ENCODE measurements at regions not wholly inside any gene's neighbourhood (a gene's known extent, or its start where the extent isn't known, plus 50 kb on each side); places are given as distances from the start of the nearest gene placed in this dataset.
"Not testable (repeated sequence)": the region's sequence is repeated elsewhere in the genome, so short reads cannot be mapped to it uniquely, and the experiment has no call there.

DNA sequence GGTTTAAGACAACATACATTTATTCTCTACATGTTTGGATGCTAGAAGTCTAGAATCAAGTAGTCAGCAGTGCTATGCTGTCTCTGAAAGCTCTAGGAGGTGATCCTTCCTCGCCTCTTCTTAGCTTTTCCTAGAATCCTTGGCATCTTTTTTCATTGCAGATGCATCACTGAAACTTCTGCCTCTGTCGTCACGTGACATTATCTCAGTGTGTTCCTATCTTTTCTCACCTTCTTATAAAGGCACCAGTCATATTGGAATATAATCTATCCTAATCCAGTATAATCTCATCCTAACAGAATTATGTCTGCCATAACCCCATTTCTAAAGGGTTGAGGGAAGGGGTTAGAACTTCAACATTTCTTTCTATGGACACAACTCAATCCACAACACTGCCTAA lies 851.2 kb upstream of the CRIM1 start:
- no peaks in the 10 kb centered on the region for H3K27me3 ChIP-seq (ENCODE audit: control insufficient read depth, insufficient read depth, low read length)
- Mint-ChIP-seq H3K9me3 (peaks cover 0 to 10% (median 3%) of the 10 kb centered on the region in 7 donors), H3K36me3 (no peaks in the 10 kb centered on the region), H3K27ac (no peak overlapping the region), H3K4me1 (no peaks in the 10 kb centered on the region), H3K4me3 (no peak overlapping the region), H3K27me3 (no peaks in the 10 kb centered on the region)
- H3K4me1 ChIP-seq (ENCODE audit: control insufficient read depth, insufficient read depth, low read length, poor library complexity, severe bottlenecking) = no peaks in the 10 kb centered on the region
- H3K27ac ChIP-seq (ENCODE audit: insufficient read depth, low read length, poor library complexity, severe bottlenecking) = no peak overlapping the region
- H3K9me3 ChIP-seq (ENCODE audit: control insufficient read depth in 2 of 2, low read length in 2 of 2) = no peaks in the 10 kb centered on the region
- no peak overlapping the region for H3K4me3 ChIP-seq (ENCODE audit: low read depth, low read length)
- DNase-seq = no peak
- no peaks in the 10 kb centered on the region for H3K36me3 ChIP-seq (ENCODE audit: control insufficient read depth, insufficient read depth, low read length)
- ATAC-seq (ENCODE audit: low read depth in 2 of 2) = no peak

- Histone ChIP-seq H3K4me1 (ENCODE audit: control insufficient read depth, insufficient read depth, low read length, poor library complexity, severe bottlenecking) (no peaks in the 10 kb centered on the region), H3K27me3 (ENCODE audit: control insufficient read depth, insufficient read depth, low read length) (no peaks in the 10 kb centered on the region), H3K36me3 (ENCODE audit: control insufficient read depth, insufficient read depth, low read length) (no peaks in the 10 kb centered on the region), H3K27ac (ENCODE audit: insufficient read depth, low read length, poor library complexity, severe bottlenecking) (no peak overlapping the region), H3K4me3 (ENCODE audit: low read depth, low read length) (no peak overlapping the region), H3K9me3 (ENCODE audit: control insufficient read depth in 2 of 2, low read length in 2 of 2) (no peaks in the 10 kb centered on the region)
- no peak for ATAC-seq (ENCODE audit: low read depth in 2 of 2)
- H3K27ac Mint-ChIP-seq = no peak overlapping the region
- no peaks in the 10 kb centered on the region for H3K27me3 Mint-ChIP-seq
- H3K36me3 Mint-ChIP-seq = no peaks in the 10 kb centered on the region
- no peak overlapping the region for H3K4me3 Mint-ChIP-seq
- H3K4me1 Mint-ChIP-seq = no peaks in the 10 kb centered on the region
- no peak for DNase-seq
- H3K9me3 Mint-ChIP-seq = peaks cover 2 to 7% (median 3%) of the 10 kb centered on the region in 7 donors
Observed at GRCh38 chr2:35503738-35504199, 851.8 kb upstream of the CRIM1 start.

GRCh38 chr2:35503311-35503710 lies 852.3 kb upstream of the CRIM1 start:
- Mint-ChIP-seq H3K4me1 (no peaks in the 10 kb centered on the region), H3K27ac (no peak overlapping the region)
- ATAC-seq (ENCODE audit: low read depth in 2 of 2) = no peak

GRCh38 chr2:35501076-35501475 lies 854.5 kb upstream of the CRIM1 start:
- no peak overlapping the region for H3K4me3 ChIP-seq (ENCODE audit: low read depth, low read length)
- no peaks in the 10 kb centered on the region for H3K36me3 ChIP-seq (ENCODE audit: control insufficient read depth, insufficient read depth, low read length)
- H3K36me3 Mint-ChIP-seq = no peaks in the 10 kb centered on the region
- no peaks in the 10 kb centered on the region for H3K4me1 Mint-ChIP-seq
- no peak overlapping the region for H3K4me3 Mint-ChIP-seq
- H3K27ac ChIP-seq (ENCODE audit: insufficient read depth, low read length, poor library complexity, severe bottlenecking) = no peak overlapping the region
- H3K4me1 ChIP-seq (ENCODE audit: control insufficient read depth, insufficient read depth, low read length, poor library complexity, severe bottlenecking) = no peaks in the 10 kb centered on the region
- H3K27ac Mint-ChIP-seq = no peak overlapping the region
- no peaks in the 10 kb centered on the region for H3K9me3 ChIP-seq (ENCODE audit: control insufficient read depth in 2 of 2, low read length in 2 of 2)
- peaks cover 2 to 7% (median 4%) of the 10 kb centered on the region in 7 donors for H3K9me3 Mint-ChIP-seq
- DNase-seq = no peak
- H3K27me3 Mint-ChIP-seq = no peaks in the 10 kb centered on the region
- no peaks in the 10 kb centered on the region for H3K27me3 ChIP-seq (ENCODE audit: control insufficient read depth, insufficient read depth, low read length)
- no peak for ATAC-seq (ENCODE audit: low read depth in 2 of 2)

More at GRCh38 chr2:35503311-35503710, 852.3 kb upstream of the CRIM1 start:
- Histone ChIP-seq H3K4me3 (ENCODE audit: low read depth, low read length) (no peak overlapping the region), H3K27ac (ENCODE audit: insufficient read depth, low read length, poor library complexity, severe bottlenecking) (no peak overlapping the region), H3K4me1 (ENCODE audit: control insufficient read depth, insufficient read depth, low read length, poor library complexity, severe bottlenecking) (no peaks in the 10 kb centered on the region), H3K27me3 (ENCODE audit: control insufficient read depth, insufficient read depth, low read length) (no peaks in the 10 kb centered on the region), H3K36me3 (ENCODE audit: control insufficient read depth, insufficient read depth, low read length) (no peaks in the 10 kb centered on the region), H3K9me3 (ENCODE audit: control insufficient read depth in 2 of 2, low read length in 2 of 2) (no peaks in the 10 kb centered on the region)
- H3K4me3 Mint-ChIP-seq = no peak overlapping the region
- no peak for DNase-seq
- H3K9me3 Mint-ChIP-seq = peaks cover 2 to 7% (median 4%) of the 10 kb centered on the region in 7 donors
- H3K27me3 Mint-ChIP-seq = no peaks in the 10 kb centered on the region
- no peaks in the 10 kb centered on the region for H3K36me3 Mint-ChIP-seq

DNA sequence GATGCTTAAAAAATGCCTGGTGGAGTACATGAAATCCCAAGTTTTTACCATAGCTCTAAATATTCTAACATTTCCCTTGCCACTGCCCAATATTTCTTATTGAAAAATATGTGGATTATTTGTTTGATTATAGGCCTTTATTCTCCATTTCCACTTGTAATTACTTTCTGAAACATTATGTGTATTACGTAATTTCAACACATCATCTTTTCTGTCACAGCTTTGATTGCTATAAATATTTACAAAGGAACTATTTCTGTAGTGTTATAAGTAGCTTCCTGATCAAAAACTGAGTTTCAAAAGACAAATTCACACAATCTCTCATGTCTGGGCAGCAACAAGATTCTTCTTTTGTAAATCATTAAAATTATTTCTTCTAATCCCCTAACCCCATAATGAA lies 859.6 kb upstream of the CRIM1 start:
- no peak overlapping the region for H3K27ac ChIP-seq (ENCODE audit: insufficient read depth, low read length, poor library complexity, severe bottlenecking)
- no peaks in the 10 kb centered on the region for H3K36me3 ChIP-seq (ENCODE audit: control insufficient read depth, insufficient read depth, low read length)
- H3K4me3 ChIP-seq (ENCODE audit: low read depth, low read length) = no peak overlapping the region
- ATAC-seq (ENCODE audit: low read depth in 2 of 2) (no peak), DNase-seq (no peak)
- H3K27me3 ChIP-seq (ENCODE audit: control insufficient read depth, insufficient read depth, low read length) = no peaks in the 10 kb centered on the region
- H3K27me3 Mint-ChIP-seq = no peaks in the 10 kb centered on the region
- H3K9me3 ChIP-seq (ENCODE audit: control insufficient read depth in 2 of 2, low read length in 2 of 2) = no peaks in the 10 kb centered on the region
- no peaks in the 10 kb centered on the region for H3K4me1 ChIP-seq (ENCODE audit: control insufficient read depth, insufficient read depth, low read length, poor library complexity, severe bottlenecking)
- H3K4me1 Mint-ChIP-seq = no peaks in the 10 kb centered on the region
- peaks cover 0 to 5% (median 0%) of the 10 kb centered on the region in 7 donors for H3K9me3 Mint-ChIP-seq
- no peak overlapping the region for H3K27ac Mint-ChIP-seq
- H3K4me3 Mint-ChIP-seq = no peak overlapping the region
- no peaks in the 10 kb centered on the region for H3K36me3 Mint-ChIP-seq

DNA sequence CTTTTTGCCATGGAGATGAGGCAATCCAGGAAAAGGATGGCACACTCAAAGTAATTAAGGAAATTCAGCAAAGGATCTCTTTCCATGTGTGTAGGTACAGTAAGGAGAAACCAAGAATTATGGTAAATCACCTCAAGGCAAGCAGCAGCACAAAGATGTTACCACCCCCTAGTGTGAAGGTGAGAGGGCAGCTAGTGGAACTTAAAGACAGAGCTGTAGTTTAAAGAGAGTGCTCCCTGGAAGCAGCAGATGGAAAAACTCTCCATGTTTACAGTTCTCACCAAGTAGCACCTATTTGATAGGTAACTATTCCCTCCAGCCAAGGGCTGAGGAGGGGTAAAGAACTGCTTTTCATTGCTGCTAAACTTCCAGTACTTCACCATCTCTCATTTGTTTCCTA lies 860.4 kb upstream of the CRIM1 start:
- H3K4me1 ChIP-seq (ENCODE audit: control insufficient read depth, insufficient read depth, low read length, poor library complexity, severe bottlenecking) = no peaks in the 10 kb centered on the region
- H3K4me3 ChIP-seq (ENCODE audit: low read depth, low read length) = no peak overlapping the region
- H3K36me3 ChIP-seq (ENCODE audit: control insufficient read depth, insufficient read depth, low read length) = no peaks in the 10 kb centered on the region
- Mint-ChIP-seq H3K36me3 (no peaks in the 10 kb centered on the region), H3K4me1 (no peaks in the 10 kb centered on the region), H3K9me3 (peaks cover 0 to 5% (median 0%) of the 10 kb centered on the region in 7 donors), H3K4me3 (no peak overlapping the region), H3K27me3 (no peaks in the 10 kb centered on the region), H3K27ac (no peak overlapping the region)
- H3K27me3 ChIP-seq (ENCODE audit: control insufficient read depth, insufficient read depth, low read length) = no peaks in the 10 kb centered on the region
- no peak for DNase-seq
- no peak for ATAC-seq (ENCODE audit: low read depth in 2 of 2)
- H3K27ac ChIP-seq (ENCODE audit: insufficient read depth, low read length, poor library complexity, severe bottlenecking) = no peak overlapping the region
- no peaks in the 10 kb centered on the region for H3K9me3 ChIP-seq (ENCODE audit: control insufficient read depth in 2 of 2, low read length in 2 of 2)

DNA sequence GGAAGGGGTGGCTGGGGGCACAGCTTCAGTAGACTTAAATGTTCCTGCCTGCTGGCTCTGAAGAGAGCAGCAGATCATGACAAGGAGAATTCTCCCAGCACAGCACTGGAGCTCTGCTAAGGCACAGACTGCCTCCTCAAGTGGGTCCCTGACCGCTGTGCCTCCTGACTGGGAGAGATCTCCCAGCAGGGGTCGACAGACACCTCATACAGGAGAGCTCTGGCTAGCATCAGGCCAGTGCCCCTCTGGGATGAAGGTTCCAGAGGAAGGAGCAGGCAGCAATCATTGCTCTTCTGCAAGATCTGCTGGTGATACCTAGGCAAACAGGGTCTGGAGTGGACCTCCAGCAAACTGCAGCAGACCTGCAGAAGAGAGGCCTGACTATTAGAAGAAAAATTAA lies 877.5 kb upstream of the CRIM1 start:
- H3K36me3 Mint-ChIP-seq; ATAC-seq (ENCODE audit: low read depth in 2 of 2); H3K27me3 ChIP-seq (ENCODE audit: control insufficient read depth, insufficient read depth, low read length); H3K9me3 Mint-ChIP-seq; H3K4me3 ChIP-seq (ENCODE audit: low read depth, low read length); H3K27ac Mint-ChIP-seq; H3K9me3 ChIP-seq (ENCODE audit: control insufficient read depth in 2 of 2, low read length in 2 of 2); H3K4me3 Mint-ChIP-seq; H3K4me1 ChIP-seq (ENCODE audit: control insufficient read depth, insufficient read depth, low read length, poor library complexity, severe bottlenecking); H3K36me3 ChIP-seq (ENCODE audit: control insufficient read depth, insufficient read depth, low read length); DNase-seq; H3K27me3 Mint-ChIP-seq; H3K4me1 Mint-ChIP-seq; H3K27ac ChIP-seq (ENCODE audit: insufficient read depth, low read length, poor library complexity, severe bottlenecking): not testable (repeated sequence)

DNA sequence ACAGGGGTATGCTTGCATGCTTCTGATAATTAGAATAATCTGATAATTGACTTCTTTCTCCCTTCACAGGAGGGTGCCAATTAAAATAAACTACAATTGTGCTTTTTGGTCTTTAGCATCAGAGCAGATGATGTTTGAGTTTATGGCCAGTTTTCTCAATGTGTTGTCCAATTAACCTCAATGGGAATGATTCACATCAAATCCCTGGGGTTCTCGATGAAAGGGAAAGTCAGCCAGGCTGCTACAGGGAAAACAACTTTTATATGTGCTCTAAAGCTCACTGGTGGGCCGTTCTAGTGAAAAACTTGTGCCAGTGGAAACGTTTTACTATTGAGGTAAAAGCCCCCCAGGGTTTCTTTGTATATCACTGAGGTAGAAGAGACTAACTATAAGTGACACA lies 887.3 kb upstream of the CRIM1 start:
- H3K36me3 ChIP-seq (ENCODE audit: control insufficient read depth, insufficient read depth, low read length) = no peaks in the 10 kb centered on the region

More for the DNA sequence above, 887.3 kb upstream of the CRIM1 start:
- Histone ChIP-seq H3K9me3 (ENCODE audit: control insufficient read depth in 2 of 2, low read length in 2 of 2) (no peaks in the 10 kb centered on the region), H3K27ac (ENCODE audit: insufficient read depth, low read length, poor library complexity, severe bottlenecking) (no peak overlapping the region), H3K4me1 (ENCODE audit: control insufficient read depth, insufficient read depth, low read length, poor library complexity, severe bottlenecking) (no peaks in the 10 kb centered on the region), H3K27me3 (ENCODE audit: control insufficient read depth, insufficient read depth, low read length) (no peaks in the 10 kb centered on the region), H3K4me3 (ENCODE audit: low read depth, low read length) (no peak overlapping the region)
- ATAC-seq (ENCODE audit: low read depth in 2 of 2) = no peak
- H3K4me1 Mint-ChIP-seq = no peaks in the 10 kb centered on the region
- H3K27me3 Mint-ChIP-seq = no peaks in the 10 kb centered on the region
- no peak overlapping the region for H3K27ac Mint-ChIP-seq
- H3K4me3 Mint-ChIP-seq = no peak overlapping the region
- peaks cover 0 to 5% (median 4%) of the 10 kb centered on the region in 7 donors for H3K9me3 Mint-ChIP-seq
- no peak for DNase-seq
- H3K36me3 Mint-ChIP-seq = no peaks in the 10 kb centered on the region

Data from CD4-positive, CD25-positive, alpha-beta regulatory T cell (primary cell).